ENCODE measurements at regions not wholly inside any gene's neighbourhood (a gene's known extent, or its start where the extent isn't known, plus 50 kb on each side); places are given as distances from the start of the nearest gene placed in this dataset.

- ATAC-seq (ENCODE audit: low read depth): no peak
- no peak for DNase-seq (ENCODE audit: low spot score in 2 of 2)
- no peak overlapping the region for H3K4me3 Mint-ChIP-seq
- H3K27me3 Mint-ChIP-seq: peaks cover 16% of the 10 kb centered on the region
- peaks cover 4% of the 10 kb centered on the region for H3K4me1 Mint-ChIP-seq
- H3K36me3 Mint-ChIP-seq: no peaks in the 10 kb centered on the region
- no peak overlapping the region for H3K27ac Mint-ChIP-seq
- peaks cover 7% of the 10 kb centered on the region for H3K9me3 Mint-ChIP-seq
Measured at GRCh38 chr2:219714681-219715400, 87.4 kb downstream of the SLC4A3 start.

GRCh38 chr2:219718066-219718465, 90.6 kb downstream of the SLC4A3 start:
- no peak overlapping the region for H3K4me3 Mint-ChIP-seq
- DNase-seq (ENCODE audit: low spot score in 2 of 2): no peak
- ATAC-seq (ENCODE audit: low read depth): no peak
- H3K27me3 Mint-ChIP-seq: peaks cover 9% of the 10 kb centered on the region
- peaks cover 3% of the 10 kb centered on the region for H3K9me3 Mint-ChIP-seq
- H3K36me3 Mint-ChIP-seq: no peaks in the 10 kb centered on the region
- no peak overlapping the region for H3K27ac Mint-ChIP-seq
- no peaks in the 10 kb centered on the region for H3K4me1 Mint-ChIP-seq

- DNase-seq (ENCODE audit: low spot score in 2 of 2) (no peak), ATAC-seq (ENCODE audit: low read depth) (no peak)
- H3K36me3 Mint-ChIP-seq: no peaks in the 10 kb centered on the region
- no peak overlapping the region for H3K4me3 Mint-ChIP-seq
- H3K27me3 Mint-ChIP-seq: peaks cover 6% of the 10 kb centered on the region
- H3K4me1 Mint-ChIP-seq: no peaks in the 10 kb centered on the region
- no peak overlapping the region for H3K27ac Mint-ChIP-seq
- H3K9me3 Mint-ChIP-seq: no peaks in the 10 kb centered on the region
Measured at GRCh38 chr2:219719521-219719920, 92.1 kb downstream of the SLC4A3 start.

GRCh38 chr2:219720956-219721355, 93.5 kb downstream of the SLC4A3 start:
- H3K27ac Mint-ChIP-seq: no peak overlapping the region
- H3K36me3 Mint-ChIP-seq: no peaks in the 10 kb centered on the region
- DNase-seq (ENCODE audit: low spot score in 2 of 2) (no peak), ATAC-seq (ENCODE audit: low read depth) (no peak)
- H3K4me1 Mint-ChIP-seq: no peaks in the 10 kb centered on the region
- H3K4me3 Mint-ChIP-seq: no peak overlapping the region
- no peaks in the 10 kb centered on the region for H3K9me3 Mint-ChIP-seq
- peaks cover 10% of the 10 kb centered on the region for H3K27me3 Mint-ChIP-seq

GRCh38 chr2:219722276-219722879, 94.9 kb downstream of the SLC4A3 start:
- peaks cover 13% of the 10 kb centered on the region for H3K27me3 Mint-ChIP-seq
- H3K9me3 Mint-ChIP-seq: no peaks in the 10 kb centered on the region
- H3K4me3 Mint-ChIP-seq: no peak overlapping the region
- H3K36me3 Mint-ChIP-seq: no peaks in the 10 kb centered on the region
- H3K4me1 Mint-ChIP-seq: no peaks in the 10 kb centered on the region
- DNase-seq (ENCODE audit: low spot score in 2 of 2) (no peak), ATAC-seq (ENCODE audit: low read depth) (no peak)
- no peak overlapping the region for H3K27ac Mint-ChIP-seq

GRCh38 chr2:219723311-219723710, 95.9 kb downstream of the SLC4A3 start:
- H3K4me1 Mint-ChIP-seq: no peaks in the 10 kb centered on the region
- ATAC-seq (ENCODE audit: low read depth) (no peak), DNase-seq (ENCODE audit: low spot score in 2 of 2) (no peak)
- peaks cover 13% of the 10 kb centered on the region for H3K27me3 Mint-ChIP-seq
- H3K4me3 Mint-ChIP-seq: no peak overlapping the region
- no peak overlapping the region for H3K27ac Mint-ChIP-seq
- H3K36me3 Mint-ChIP-seq: no peaks in the 10 kb centered on the region
- H3K9me3 Mint-ChIP-seq: no peaks in the 10 kb centered on the region

GRCh38 chr2:219724628-219725027, 97.2 kb downstream of the SLC4A3 start:
- no peak overlapping the region for H3K27ac Mint-ChIP-seq
- ATAC-seq (ENCODE audit: low read depth): no peak
- no peak for DNase-seq (ENCODE audit: low spot score in 2 of 2)
- no peaks in the 10 kb centered on the region for H3K9me3 Mint-ChIP-seq
- H3K36me3 Mint-ChIP-seq: no peaks in the 10 kb centered on the region
- peaks cover 11% of the 10 kb centered on the region for H3K27me3 Mint-ChIP-seq
- no peak overlapping the region for H3K4me3 Mint-ChIP-seq
- H3K4me1 Mint-ChIP-seq: no peaks in the 10 kb centered on the region

GRCh38 chr2:219726916-219727315, 99.5 kb downstream of the SLC4A3 start:
- Mint-ChIP-seq H3K9me3 (no peaks in the 10 kb centered on the region), H3K36me3 (no peaks in the 10 kb centered on the region), H3K4me1 (no peaks in the 10 kb centered on the region), H3K27me3 (peaks cover 12% of the 10 kb centered on the region), H3K4me3 (no peak overlapping the region), H3K27ac (no peak overlapping the region)
- no peak for DNase-seq (ENCODE audit: low spot score in 2 of 2)
- no peak for ATAC-seq (ENCODE audit: low read depth)

GRCh38 chr2:219727771-219728429, 100.5 kb downstream of the SLC4A3 start:
- no peak overlapping the region for H3K4me3 Mint-ChIP-seq
- DNase-seq (ENCODE audit: low spot score in 2 of 2) (no peak), ATAC-seq (ENCODE audit: low read depth) (no peak)
- no peak overlapping the region for H3K27ac Mint-ChIP-seq
- H3K4me1 Mint-ChIP-seq: no peaks in the 10 kb centered on the region
- no peaks in the 10 kb centered on the region for H3K9me3 Mint-ChIP-seq
- H3K36me3 Mint-ChIP-seq: no peaks in the 10 kb centered on the region
- peaks cover 12% of the 10 kb centered on the region for H3K27me3 Mint-ChIP-seq

- H3K4me1 Mint-ChIP-seq: no peaks in the 10 kb centered on the region
- no peak for ATAC-seq (ENCODE audit: low read depth)
- no peak overlapping the region for H3K27ac Mint-ChIP-seq
- no peaks in the 10 kb centered on the region for H3K9me3 Mint-ChIP-seq
- no peak for DNase-seq (ENCODE audit: low spot score in 2 of 2)
- H3K36me3 Mint-ChIP-seq: no peaks in the 10 kb centered on the region
- H3K4me3 Mint-ChIP-seq: no peak overlapping the region
- peaks cover 14% of the 10 kb centered on the region for H3K27me3 Mint-ChIP-seq
Measured at GRCh38 chr2:219728991-219729487, 101.6 kb downstream of the SLC4A3 start.

GRCh38 chr2:219731173-219731572, 103.7 kb downstream of the SLC4A3 start:
- no peaks in the 10 kb centered on the region for H3K4me1 Mint-ChIP-seq
- no peak for ATAC-seq (ENCODE audit: low read depth)

GRCh38 chr2:219733106-219733505, 105.7 kb downstream of the SLC4A3 start:
- no peaks in the 10 kb centered on the region for H3K4me1 Mint-ChIP-seq
- ATAC-seq (ENCODE audit: low read depth): no peak
- H3K4me3 Mint-ChIP-seq: no peak overlapping the region
- no peak overlapping the region for H3K27ac Mint-ChIP-seq
- peaks cover 8% of the 10 kb centered on the region for H3K27me3 Mint-ChIP-seq
- no peaks in the 10 kb centered on the region for H3K9me3 Mint-ChIP-seq
- H3K36me3 Mint-ChIP-seq: no peaks in the 10 kb centered on the region
- DNase-seq (ENCODE audit: low spot score in 2 of 2): no peak

More at GRCh38 chr2:219731173-219731572, 103.7 kb downstream of the SLC4A3 start:
- H3K27me3 Mint-ChIP-seq: peaks cover 11% of the 10 kb centered on the region
- no peaks in the 10 kb centered on the region for H3K9me3 Mint-ChIP-seq
- DNase-seq (ENCODE audit: low spot score in 2 of 2): no peak
- no peak overlapping the region for H3K4me3 Mint-ChIP-seq
- no peaks in the 10 kb centered on the region for H3K36me3 Mint-ChIP-seq
- no peak overlapping the region for H3K27ac Mint-ChIP-seq

GRCh38 chr2:219733746-219734145, 106.3 kb downstream of the SLC4A3 start:
- Mint-ChIP-seq H3K4me1 (no peaks in the 10 kb centered on the region), H3K36me3 (no peaks in the 10 kb centered on the region), H3K9me3 (no peaks in the 10 kb centered on the region), H3K27me3 (peaks cover 8% of the 10 kb centered on the region), H3K27ac (no peak overlapping the region), H3K4me3 (no peak overlapping the region)
- DNase-seq (ENCODE audit: low spot score in 2 of 2) (no peak), ATAC-seq (ENCODE audit: low read depth) (no peak)

GRCh38 chr2:219736209-219736608, 108.8 kb downstream of the SLC4A3 start:
- H3K36me3 Mint-ChIP-seq: no peaks in the 10 kb centered on the region
- peaks cover 7% of the 10 kb centered on the region for H3K27me3 Mint-ChIP-seq
- H3K9me3 Mint-ChIP-seq: no peaks in the 10 kb centered on the region
- H3K27ac Mint-ChIP-seq: no peak overlapping the region
- H3K4me3 Mint-ChIP-seq: no peak overlapping the region
- ATAC-seq (ENCODE audit: low read depth): no peak
- peak in 1 of 2 donors; percentile 3 for DNase-seq (ENCODE audit: low spot score in 2 of 2)
- H3K4me1 Mint-ChIP-seq: no peaks in the 10 kb centered on the region

Data from memory B cell (primary cell).